Esophagus squamous epithelium (tissue), 5 donors: ENCODE measurements at regions not wholly inside any gene's neighbourhood (a gene's known extent, or its start where the extent isn't known, plus 50 kb on each side); places are given as distances from the start of the nearest gene placed in this dataset.

ENCODE experiments used
- DNase-seq: peaks from one replicate; lab custom pipeline; 2025; lab: John Stamatoyannopoulos, UW
- H3K27ac ChIP-seq, 4 donors: fragments of 200-600 bp; sonication (generic); one replicate each; pipeline ENCODE4 v1.5.1; 2016 to 2019; ENCODE audit warnings: mild to moderate bottlenecking in 1 of 4
- H3K27me3 ChIP-seq, 4 donors: fragments of 200-600 bp; sonication (generic); 1 replicate in 3 of 4; 2 replicates in 1 of 4; pipeline versions ENCODE4 v1.5.1 to v1.6.0; 2017 to 2021; ENCODE audit warnings: antibody characterized with exemption in 1 of 4
- H3K36me3 ChIP-seq, 3 donors: fragments of 200-600 bp; sonication (generic); one replicate each; pipeline ENCODE4 v1.5.1; 2016 to 2019
- H3K4me1 ChIP-seq, 3 donors: fragments of 200-600 bp; sonication (generic); one replicate each; pipeline ENCODE4 v1.5.1; 2017 to 2019
- H3K4me3 ChIP-seq, 4 donors: fragments of 200-600 bp; sonication (generic); 1 replicate in 3 of 4; 2 replicates in 1 of 4; pipeline ENCODE4 v1.5.1; 2016 to 2019; ENCODE audit warnings: mild to moderate bottlenecking in 2 of 4, moderate library complexity in 1 of 4
- H3K9me3 ChIP-seq, 3 donors: fragments of 200-600 bp; sonication (generic); one replicate each; pipeline ENCODE4 v1.5.1; 2016 to 2019
- POLR2A ChIP-seq, 4 donors: fragments of 450-650 bp; IDR thresholded peaks; one replicate each; pipeline ENCODE4 v1.6.1; 2017; ENCODE audit warnings: antibody characterized with exemption in 4 of 4, mild to moderate bottlenecking in 4 of 4, moderate library complexity in 3 of 4
- WGBS, 2 donors: methylation state at CpG; one replicate each; pipeline ENCODE4 v1.1.5; 2018; 5-methylcytosine and 5-hydroxymethylcytosine counted together
- intact Hi-C: fragments of 100-400 bp; cut with DNase I; formaldehyde crosslinking; loops from one replicate; pipeline ENCODE4 v1.15.0; 2022
- TF ChIP-seq, protein P1 (sequence below), 6 experiments: fragments of 450-650 bp in 4 of 6; fragments of 200-600 bp in 2 of 6; sonication (generic) in 2 of 6; IDR thresholded peaks; one replicate each; pipeline ENCODE4 v1.5.1; 2016 to 2019; ENCODE audit warnings: antibody characterized with exemption in 6 of 6, mild to moderate bottlenecking in 4 of 6, moderate library complexity in 4 of 6
- donor health status: DM: yes; HTN: yes; CAD: no.

- Histone ChIP-seq H3K27ac (no peak overlapping the region), H3K4me3 (no peak overlapping the region), H3K27me3 (no peaks in the 10 kb centered on the region), H3K4me1 (no peaks in the 10 kb centered on the region), H3K36me3 (no peaks in the 10 kb centered on the region), H3K9me3 (no peaks in the 10 kb centered on the region)
- no peak for TF ChIP-seq POLR2A (IDR thresholded peaks at IDR 0.05)
- intact Hi-C loops = no loop called here
- WGBS, 2 donors = 56 to 72% methylated on average over 3 of the region's 3 CpGs
- DNase-seq = no peak
Measured at GRCh38 chrX:131915488-131915887, 107.6 kb upstream of the STK26 start.

- DNase-seq = no peak
- 81 to 100% methylated on average over 1 to 2 of the region's 2 CpGs for WGBS, 2 donors
- intact Hi-C loops = no loop called here
- Histone ChIP-seq H3K4me1 (no peaks in the 10 kb centered on the region), H3K36me3 (no peaks in the 10 kb centered on the region), H3K27me3 (no peaks in the 10 kb centered on the region), H3K27ac (no peak overlapping the region), H3K9me3 (no peaks in the 10 kb centered on the region), H3K4me3 (no peak overlapping the region)
- TF ChIP-seq POLR2A (IDR thresholded peaks at IDR 0.05) = no peak
- TF ChIP-seq, protein P1, sequence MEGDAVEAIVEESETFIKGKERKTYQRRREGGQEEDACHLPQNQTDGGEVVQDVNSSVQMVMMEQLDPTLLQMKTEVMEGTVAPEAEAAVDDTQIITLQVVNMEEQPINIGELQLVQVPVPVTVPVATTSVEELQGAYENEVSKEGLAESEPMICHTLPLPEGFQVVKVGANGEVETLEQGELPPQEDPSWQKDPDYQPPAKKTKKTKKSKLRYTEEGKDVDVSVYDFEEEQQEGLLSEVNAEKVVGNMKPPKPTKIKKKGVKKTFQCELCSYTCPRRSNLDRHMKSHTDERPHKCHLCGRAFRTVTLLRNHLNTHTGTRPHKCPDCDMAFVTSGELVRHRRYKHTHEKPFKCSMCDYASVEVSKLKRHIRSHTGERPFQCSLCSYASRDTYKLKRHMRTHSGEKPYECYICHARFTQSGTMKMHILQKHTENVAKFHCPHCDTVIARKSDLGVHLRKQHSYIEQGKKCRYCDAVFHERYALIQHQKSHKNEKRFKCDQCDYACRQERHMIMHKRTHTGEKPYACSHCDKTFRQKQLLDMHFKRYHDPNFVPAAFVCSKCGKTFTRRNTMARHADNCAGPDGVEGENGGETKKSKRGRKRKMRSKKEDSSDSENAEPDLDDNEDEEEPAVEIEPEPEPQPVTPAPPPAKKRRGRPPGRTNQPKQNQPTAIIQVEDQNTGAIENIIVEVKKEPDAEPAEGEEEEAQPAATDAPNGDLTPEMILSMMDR (IDR thresholded peaks at IDR 0.05) = no peak
Measured at GRCh38 chrX:131917588-131917987, 105.5 kb upstream of the STK26 start.

GRCh38 chrX:131918839-131919238 lies 104.3 kb upstream of the STK26 start:
- H3K4me3 ChIP-seq = no peak overlapping the region
- H3K27ac ChIP-seq = no peak overlapping the region
- DNase-seq = no peak
- no peaks in the 10 kb centered on the region for H3K27me3 ChIP-seq
- TF ChIP-seq POLR2A (IDR thresholded peaks at IDR 0.05) = no peak
- TF ChIP-seq, protein P1 (IDR thresholded peaks at IDR 0.05) = no peak
- no peaks in the 10 kb centered on the region for H3K4me1 ChIP-seq
- intact Hi-C loops = no loop called here
- WGBS, 2 donors = 40 to 100% methylated on average over 1 of the region's 2 CpGs
- H3K9me3 ChIP-seq = no peaks in the 10 kb centered on the region
- no peaks in the 10 kb centered on the region for H3K36me3 ChIP-seq

GRCh38 chrX:131923614-131924250 lies 99.4 kb upstream of the STK26 start:
- Histone ChIP-seq H3K4me1 (no peaks in the 10 kb centered on the region), H3K4me3 (no peak overlapping the region), H3K9me3 (no peaks in the 10 kb centered on the region), H3K27me3 (no peaks in the 10 kb centered on the region), H3K36me3 (no peaks in the 10 kb centered on the region), H3K27ac (no peak overlapping the region)
- DNase-seq = no peak
- TF ChIP-seq, protein P1 (IDR thresholded peaks at IDR 0.05) = no peak
- TF ChIP-seq POLR2A (IDR thresholded peaks at IDR 0.05) = no peak
- intact Hi-C loops = no loop called here
- WGBS, 2 donors = 93 to 100% methylated on average over 1 to 5 of the region's 5 CpGs

- no peaks in the 10 kb centered on the region for H3K27me3 ChIP-seq
- intact Hi-C loops = no loop called here
- H3K4me3 ChIP-seq = no peak overlapping the region
- TF ChIP-seq, protein P1 (IDR thresholded peaks at IDR 0.05) = no peak
- TF ChIP-seq POLR2A (IDR thresholded peaks at IDR 0.05) = no peak
- H3K36me3 ChIP-seq = no peaks in the 10 kb centered on the region
- H3K27ac ChIP-seq = no peak overlapping the region
- H3K9me3 ChIP-seq = no peaks in the 10 kb centered on the region
- 71 to 87% methylated on average over 8 of the region's 8 CpGs for WGBS, 2 donors
- no peaks in the 10 kb centered on the region for H3K4me1 ChIP-seq
- no peak for DNase-seq
Measured at GRCh38 chrX:131938749-131939148, 84.4 kb upstream of the STK26 start.

DNA sequence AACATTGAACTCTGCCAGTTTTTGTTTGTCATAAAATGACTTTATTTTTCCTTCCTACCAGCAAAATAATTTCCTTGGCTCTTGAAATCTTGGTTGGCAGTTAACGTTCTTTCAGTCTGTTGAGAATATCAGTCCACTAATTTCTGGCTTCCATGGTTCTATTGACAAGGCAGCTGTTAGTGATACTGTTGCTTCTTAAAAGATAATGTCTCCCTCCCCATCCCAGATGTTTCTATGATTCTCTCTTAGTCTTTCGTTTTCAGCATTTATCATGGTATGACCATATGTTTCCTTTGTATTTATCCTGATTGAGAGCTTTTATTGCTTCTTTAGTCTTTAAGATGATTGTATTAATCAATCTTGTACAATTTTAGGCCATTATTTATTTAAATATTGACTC lies 81.1 kb upstream of the STK26 start:
- Histone ChIP-seq H3K9me3 (no peaks in the 10 kb centered on the region), H3K36me3 (no peaks in the 10 kb centered on the region), H3K4me3 (no peak overlapping the region), H3K27me3 (no peaks in the 10 kb centered on the region), H3K4me1 (no peaks in the 10 kb centered on the region), H3K27ac (no peak overlapping the region)
- TF ChIP-seq POLR2A (IDR thresholded peaks at IDR 0.05) = no peak
- TF ChIP-seq, protein P1 (IDR thresholded peaks at IDR 0.05) = no peak
- intact Hi-C loops = no loop called here
- WGBS, 2 donors = 44 to 61% methylated on average over 2 of the region's 2 CpGs
- DNase-seq = no peak
